Activated CD4-positive, alpha-beta T cell treated with anti-CD3 and anti-CD28 coated beads, Interleukin-2, amount 10 ng/mL, durations not matched to agents 7 days and 5 days (primary cell): ENCODE measurements at regions not wholly inside any gene's neighbourhood (a gene's known extent, or its start where the extent isn't known, plus 50 kb on each side); places are given as distances from the start of the nearest gene placed in this dataset.

ENCODE experiments used
- CTCF ChIA-PET: fragments of 350-600 bp; sonication (Branson Sonifier 250); formaldehyde crosslinking; loops from one replicate; lab custom pipeline; 2021; ENCODE audit warnings: antibody characterized with exemption; lab: Charles Lee
- POLR2A ChIA-PET: fragments of 350-600 bp; sonication (Branson Sonifier 250); formaldehyde crosslinking; loops from one replicate; lab custom pipeline; 2021; ENCODE audit warnings: antibody characterized with exemption; lab: Charles Lee
- DNase-seq: peaks from one replicate; pipeline ENCODE4 v3.0.0-alpha.2; 2020
- H3K27ac Mint-ChIP-seq: one replicate; pipeline ENCODE4 v1.8.0; 2021; ENCODE audit warnings: mild to moderate bottlenecking, moderate library complexity, mixed read lengths
- H3K27me3 Mint-ChIP-seq: one replicate; pipeline ENCODE4 v1.8.0; 2021; ENCODE audit warnings: mixed read lengths
- H3K36me3 Mint-ChIP-seq: one replicate; pipeline ENCODE4 v1.8.0; 2021; ENCODE audit warnings: low read depth, mixed read lengths
- H3K4me1 Mint-ChIP-seq: one replicate; pipeline ENCODE4 v1.8.0; 2021; ENCODE audit warnings: mixed read lengths
- H3K4me3 Mint-ChIP-seq: one replicate; pipeline ENCODE4 v1.8.0; 2021; ENCODE audit warnings: mild to moderate bottlenecking, moderate library complexity, mixed read lengths
- H3K9me3 Mint-ChIP-seq: one replicate; pipeline ENCODE4 v1.8.0; 2021; ENCODE audit warnings: mixed read lengths

DNA sequence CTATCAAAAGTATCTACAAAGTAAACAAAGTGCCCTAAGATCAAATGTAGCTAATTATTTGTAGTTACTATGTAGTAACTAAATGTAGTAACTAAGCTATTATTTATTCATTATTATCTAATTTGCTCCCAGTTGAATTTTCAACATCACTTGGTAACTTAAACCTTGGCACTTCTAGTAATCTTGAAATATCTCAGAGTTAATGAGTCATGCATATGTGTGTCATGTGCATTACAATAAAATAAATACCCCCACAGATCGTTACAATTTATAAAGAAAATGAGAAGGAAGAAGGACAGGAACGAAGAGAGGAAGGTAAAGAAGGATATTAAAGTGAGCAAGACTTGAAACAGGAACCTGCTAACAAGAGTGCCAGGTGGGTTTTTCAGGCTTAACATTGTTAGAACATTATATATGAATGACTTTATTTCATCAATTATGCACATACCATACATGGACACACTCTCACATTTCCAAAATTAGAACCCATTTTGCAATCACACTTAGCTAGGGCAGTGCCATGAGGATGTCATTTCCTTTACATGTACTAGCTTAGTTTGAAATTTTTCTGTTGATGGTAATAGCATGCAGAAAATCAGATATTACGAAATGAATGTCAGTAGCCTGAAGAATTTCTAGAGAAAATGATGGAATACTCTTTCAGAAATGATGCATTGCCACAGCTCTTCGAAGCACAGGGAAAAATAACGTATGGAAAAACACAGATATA is 1670.4 kb upstream of the AGA start:
- Mint-ChIP-seq H3K36me3 (no peaks in the 10 kb centered on the region), H3K9me3 (peaks cover 6% of the 10 kb centered on the region), H3K27me3 (no peaks in the 10 kb centered on the region), H3K27ac (no peak overlapping the region), H3K4me3 (no peak overlapping the region), H3K4me1 (no peaks in the 10 kb centered on the region)
- ChIA-PET POLR2A (no interaction called here), CTCF (no interaction called here)
- no peak for DNase-seq

DNA sequence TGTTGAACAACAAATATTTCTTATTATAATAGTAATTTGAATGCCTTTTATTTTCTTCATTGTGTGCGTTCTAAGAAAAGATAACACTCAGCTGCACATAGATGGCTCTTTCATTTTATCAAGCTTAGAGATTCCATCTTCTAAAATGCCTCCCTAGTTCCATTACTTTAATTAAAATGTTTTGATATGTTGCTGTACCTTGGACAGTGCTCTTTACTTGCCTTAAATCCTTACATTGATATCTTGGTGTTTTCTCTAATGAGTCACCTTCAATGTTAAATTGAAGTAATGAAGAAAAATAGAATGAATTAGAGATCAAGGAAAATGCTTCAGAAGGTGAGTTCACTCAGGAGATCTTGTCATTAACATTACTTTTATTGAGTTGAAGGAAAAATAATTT is 1672.4 kb upstream of the AGA start:
- POLR2A ChIA-PET = no interaction called here
- H3K4me1 Mint-ChIP-seq = no peaks in the 10 kb centered on the region
- no peaks in the 10 kb centered on the region for H3K36me3 Mint-ChIP-seq
- CTCF ChIA-PET = no interaction called here
- H3K4me3 Mint-ChIP-seq = no peak overlapping the region
- H3K9me3 Mint-ChIP-seq = peaks cover 6% of the 10 kb centered on the region
- DNase-seq = no peak
- no peaks in the 10 kb centered on the region for H3K27me3 Mint-ChIP-seq
- H3K27ac Mint-ChIP-seq = no peak overlapping the region

DNA sequence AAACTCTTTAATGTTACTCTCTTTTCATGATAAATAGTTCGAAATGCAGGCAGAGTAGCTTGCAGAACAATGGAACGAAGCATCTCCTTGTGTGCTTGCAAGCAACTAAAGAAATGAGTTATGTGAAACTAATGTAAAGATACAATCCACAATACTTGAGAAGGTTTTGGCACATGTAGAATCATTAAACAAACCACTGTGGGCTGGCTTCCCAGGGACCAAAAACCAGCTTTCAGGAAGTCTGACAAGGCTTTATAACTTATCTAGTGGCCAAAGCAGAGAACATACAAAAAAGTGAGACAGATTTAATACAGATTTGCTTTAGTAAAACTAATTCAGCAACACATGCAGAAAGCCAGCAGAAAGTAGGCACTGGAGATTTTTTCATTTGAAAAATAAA is 1673.8 kb upstream of the AGA start:
- no peaks in the 10 kb centered on the region for H3K36me3 Mint-ChIP-seq
- H3K4me1 Mint-ChIP-seq = no peaks in the 10 kb centered on the region
- ChIA-PET CTCF (no interaction called here), POLR2A (no interaction called here)
- no peak for DNase-seq
- H3K9me3 Mint-ChIP-seq = peaks cover 4% of the 10 kb centered on the region
- H3K27ac Mint-ChIP-seq = no peak overlapping the region
- H3K4me3 Mint-ChIP-seq = no peak overlapping the region
- H3K27me3 Mint-ChIP-seq = no peaks in the 10 kb centered on the region

DNA sequence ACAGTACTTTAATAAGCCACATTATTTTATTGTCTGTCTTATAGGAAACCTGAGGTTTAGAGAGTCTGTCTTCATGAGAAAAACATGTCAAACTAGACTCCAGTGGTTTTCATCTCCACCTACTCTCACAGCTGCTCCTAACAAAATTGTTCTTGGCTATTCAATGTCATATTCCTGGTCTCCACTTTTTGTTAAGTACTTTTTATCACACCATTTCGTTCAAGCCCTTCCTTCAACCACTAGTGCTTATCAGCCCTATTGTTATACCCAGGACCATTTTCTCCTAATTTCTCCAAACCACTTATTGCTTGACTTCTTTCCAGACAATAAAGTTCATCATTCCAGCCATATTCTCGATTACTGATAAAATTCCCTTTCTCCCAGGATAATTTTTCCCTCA is 1674.3 kb upstream of the AGA start:
- no peak overlapping the region for H3K27ac Mint-ChIP-seq
- POLR2A ChIA-PET = no interaction called here

DNA sequence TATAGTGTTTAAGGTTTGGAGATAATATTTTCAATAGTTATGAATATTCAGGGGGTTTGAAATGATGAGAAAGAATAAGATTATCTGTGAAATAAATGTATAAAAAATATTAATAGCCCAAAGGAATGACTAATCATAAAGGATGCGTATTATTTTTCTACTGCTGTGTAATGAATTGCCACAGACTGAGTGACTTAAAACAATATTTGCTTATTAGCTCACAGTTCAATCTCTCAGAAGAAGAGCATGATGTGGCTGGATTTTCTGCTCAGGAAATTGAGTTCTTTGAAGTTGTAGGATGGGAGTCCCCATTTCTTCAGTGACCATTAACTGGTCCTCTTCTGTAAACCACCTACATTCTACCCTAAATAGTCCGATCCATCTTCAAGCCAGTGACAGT is 1680.8 kb upstream of the AGA start:
- ChIA-PET CTCF (no interaction called here), POLR2A (no interaction called here)
- Mint-ChIP-seq H3K9me3 (peaks cover 5% of the 10 kb centered on the region), H3K4me3 (no peak overlapping the region), H3K27me3 (no peaks in the 10 kb centered on the region), H3K36me3 (no peaks in the 10 kb centered on the region), H3K4me1 (no peaks in the 10 kb centered on the region), H3K27ac (no peak overlapping the region)
- DNase-seq = no peak

More for the DNA sequence above, 1674.3 kb upstream of the AGA start:
- peaks cover 3% of the 10 kb centered on the region for H3K9me3 Mint-ChIP-seq
- no peaks in the 10 kb centered on the region for H3K27me3 Mint-ChIP-seq
- no peak for DNase-seq
- no peak overlapping the region for H3K4me3 Mint-ChIP-seq
- no peaks in the 10 kb centered on the region for H3K4me1 Mint-ChIP-seq
- no peaks in the 10 kb centered on the region for H3K36me3 Mint-ChIP-seq
- CTCF ChIA-PET = no interaction called here

DNA sequence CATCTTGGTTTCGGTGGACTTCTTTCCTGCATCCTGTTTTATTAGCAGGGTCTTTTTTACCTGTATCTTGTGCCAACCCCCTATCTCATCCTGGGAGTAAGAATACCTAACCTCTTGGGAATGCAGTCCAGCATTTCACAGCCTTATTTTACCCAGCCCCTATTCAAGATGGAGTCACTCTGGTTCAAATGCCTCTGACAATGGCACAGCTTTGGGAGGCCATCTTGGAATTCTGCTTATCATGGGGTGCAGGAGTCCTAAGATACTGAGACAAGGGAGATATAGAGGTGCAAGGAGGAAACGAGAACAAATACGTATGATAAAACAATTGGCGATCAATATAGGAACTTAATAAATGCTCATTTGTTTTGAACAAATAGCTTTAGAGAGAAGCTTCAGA is 1682.2 kb upstream of the AGA start:
- H3K27ac Mint-ChIP-seq = no peak overlapping the region
- no peaks in the 10 kb centered on the region for H3K4me1 Mint-ChIP-seq
- CTCF ChIA-PET = interaction anchor here (0.6 kb wide), 1 partner anchor 27 kb away, joined by 3 read pairs; no protein-coding TSS in a partner anchor

DNA sequence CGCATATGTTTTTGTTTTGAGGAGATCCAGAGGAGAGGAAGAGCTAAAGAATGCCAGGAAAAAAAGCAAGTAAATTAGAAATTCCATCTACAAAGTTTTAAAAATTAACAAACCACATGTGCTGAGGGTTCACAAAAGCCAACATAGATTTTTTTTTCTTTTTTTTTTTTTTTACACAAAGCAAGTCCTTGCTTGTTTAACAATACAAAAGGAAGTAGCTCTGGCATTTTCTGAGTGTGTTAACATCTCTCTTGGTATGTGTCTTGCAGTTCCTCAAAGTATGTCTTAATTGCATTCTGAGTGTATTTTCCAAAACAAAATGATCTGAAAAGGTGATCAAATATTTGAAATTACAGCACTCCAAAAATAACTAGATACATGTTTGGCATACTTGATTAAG is 1682.7 kb upstream of the AGA start:
- Mint-ChIP-seq H3K9me3 (peaks cover 9% of the 10 kb centered on the region), H3K4me3 (no peak overlapping the region), H3K36me3 (no peaks in the 10 kb centered on the region), H3K4me1 (no peaks in the 10 kb centered on the region), H3K27me3 (no peaks in the 10 kb centered on the region), H3K27ac (no peak overlapping the region)
- no peak for DNase-seq
- POLR2A ChIA-PET = no interaction called here
- CTCF ChIA-PET = interaction anchor here (0.6 kb wide), 1 partner anchor 27 kb away, joined by 3 read pairs; no protein-coding TSS in a partner anchor

More for the DNA sequence above, 1682.2 kb upstream of the AGA start:
- no peaks in the 10 kb centered on the region for H3K27me3 Mint-ChIP-seq
- POLR2A ChIA-PET = no interaction called here
- H3K36me3 Mint-ChIP-seq = no peaks in the 10 kb centered on the region
- DNase-seq = no peak
- H3K4me3 Mint-ChIP-seq = no peak overlapping the region
- peaks cover 9% of the 10 kb centered on the region for H3K9me3 Mint-ChIP-seq

DNA sequence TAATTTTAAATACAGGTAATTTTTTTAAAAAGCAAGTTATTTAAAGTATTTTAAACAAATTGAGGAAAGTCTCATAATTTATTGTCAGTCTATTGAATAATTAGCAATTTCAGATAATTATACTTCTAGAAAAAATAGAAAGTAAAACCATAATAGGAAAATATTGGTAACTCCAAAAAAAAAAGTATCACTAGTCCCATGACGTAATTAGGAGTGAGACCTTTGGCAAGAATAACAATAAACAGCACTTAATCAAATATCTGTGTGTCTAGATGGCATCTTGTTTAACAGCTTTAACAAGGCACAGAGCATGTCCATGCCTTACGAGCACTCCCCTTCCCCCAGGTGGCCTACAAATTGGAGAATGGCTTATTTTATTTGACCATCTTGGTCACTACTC is 1683.6 kb upstream of the AGA start:
- no peak overlapping the region for H3K4me3 Mint-ChIP-seq
- H3K36me3 Mint-ChIP-seq = no peaks in the 10 kb centered on the region
- ChIA-PET POLR2A (no interaction called here), CTCF (no interaction called here)
- no peaks in the 10 kb centered on the region for H3K27me3 Mint-ChIP-seq
- no peak for DNase-seq
- H3K9me3 Mint-ChIP-seq = peaks cover 9% of the 10 kb centered on the region
- H3K4me1 Mint-ChIP-seq = no peaks in the 10 kb centered on the region
- no peak overlapping the region for H3K27ac Mint-ChIP-seq

DNA sequence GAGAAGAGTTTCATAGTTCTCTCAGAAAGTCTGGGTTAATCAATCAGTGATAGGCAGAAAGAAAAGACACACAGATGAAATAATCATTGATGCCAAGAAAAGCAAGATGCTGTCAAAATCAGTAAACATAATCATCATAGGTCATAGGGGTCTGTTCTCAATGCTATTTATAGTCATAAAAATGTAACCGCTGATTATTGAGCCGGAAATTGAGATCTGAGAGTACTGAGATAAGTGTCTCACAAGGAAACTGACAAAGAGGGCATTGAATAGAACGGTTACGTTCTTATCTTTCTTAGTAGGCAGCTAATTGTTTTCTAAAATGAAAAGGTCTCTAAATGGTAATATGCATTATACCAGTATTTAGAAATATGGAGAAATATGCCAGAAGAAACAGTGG is 1686.1 kb upstream of the AGA start:
- DNase-seq = no peak
- Mint-ChIP-seq H3K4me3 (no peak overlapping the region), H3K9me3 (peaks cover 11% of the 10 kb centered on the region), H3K4me1 (no peaks in the 10 kb centered on the region), H3K27ac (no peak overlapping the region), H3K36me3 (no peaks in the 10 kb centered on the region), H3K27me3 (no peaks in the 10 kb centered on the region)
- CTCF ChIA-PET = no interaction called here
- POLR2A ChIA-PET = no interaction called here

DNA sequence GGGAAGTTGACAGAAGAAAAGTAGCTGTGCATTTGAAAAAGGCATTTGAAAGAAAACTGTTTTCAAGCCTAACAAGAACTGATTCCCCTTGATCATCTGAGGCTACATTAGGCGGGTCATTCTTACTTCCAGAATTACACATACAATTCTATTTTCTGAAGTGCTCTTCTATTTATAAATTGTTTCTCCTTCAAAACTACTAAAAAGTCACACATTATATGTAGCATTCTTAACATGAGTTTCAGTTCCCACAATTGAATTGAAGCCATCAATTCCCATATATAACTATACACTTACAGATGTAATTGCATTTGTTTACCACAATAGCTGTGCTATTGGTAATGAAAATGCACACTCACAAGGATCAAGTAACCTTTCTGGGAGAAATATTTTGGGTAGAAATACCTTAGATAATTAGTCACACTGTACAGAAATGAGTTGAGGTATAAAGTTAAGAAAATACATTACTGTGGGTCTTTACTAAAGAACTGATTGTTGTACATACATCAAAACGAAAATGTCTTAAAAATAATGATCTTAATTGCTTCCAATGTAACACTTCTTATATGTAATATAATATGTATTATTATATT is 1688.0 kb upstream of the AGA start:
- POLR2A ChIA-PET = no interaction called here
- CTCF ChIA-PET = no interaction called here
- Mint-ChIP-seq H3K27me3 (no peaks in the 10 kb centered on the region), H3K36me3 (no peaks in the 10 kb centered on the region), H3K9me3 (peaks cover 7% of the 10 kb centered on the region), H3K4me1 (no peaks in the 10 kb centered on the region), H3K4me3 (no peak overlapping the region), H3K27ac (no peak overlapping the region)
- no peak for DNase-seq

DNA sequence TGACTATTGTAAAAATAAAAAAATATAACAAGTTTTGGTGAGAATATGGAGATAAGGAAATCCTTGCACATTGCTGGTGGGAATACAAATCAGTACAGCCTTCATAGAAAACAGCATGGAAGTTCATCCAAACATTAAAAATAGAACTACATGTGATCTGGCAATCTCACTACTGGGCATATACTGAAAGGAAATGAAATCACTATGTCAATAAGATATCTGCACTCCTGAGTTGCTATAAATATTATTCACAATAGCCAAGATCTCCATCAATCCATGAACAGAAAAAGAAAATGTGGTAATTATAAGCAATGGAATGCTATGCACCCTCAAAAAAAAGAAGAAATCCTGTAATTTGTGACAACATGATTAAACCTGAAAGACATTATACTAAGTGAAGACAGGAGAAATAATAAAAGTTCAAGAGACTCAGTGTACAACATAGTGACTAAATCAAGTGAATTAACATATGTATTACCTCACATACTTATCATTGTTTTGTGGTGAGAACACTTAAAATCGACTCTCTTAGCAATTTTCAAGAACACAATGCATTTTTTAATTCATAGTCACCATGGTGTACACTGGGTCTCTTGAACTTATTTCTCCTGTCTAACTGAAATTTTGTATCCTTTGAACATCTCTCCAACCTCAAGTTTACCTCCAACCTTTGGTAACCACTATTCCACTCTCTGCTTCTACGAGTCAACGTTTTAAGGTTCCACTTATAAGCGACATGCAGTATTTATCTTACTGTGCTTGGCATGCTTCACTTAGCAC is 1703.7 kb upstream of the AGA start:
- peaks cover 14% of the 10 kb centered on the region for H3K9me3 Mint-ChIP-seq
- CTCF ChIA-PET = no interaction called here

DNA sequence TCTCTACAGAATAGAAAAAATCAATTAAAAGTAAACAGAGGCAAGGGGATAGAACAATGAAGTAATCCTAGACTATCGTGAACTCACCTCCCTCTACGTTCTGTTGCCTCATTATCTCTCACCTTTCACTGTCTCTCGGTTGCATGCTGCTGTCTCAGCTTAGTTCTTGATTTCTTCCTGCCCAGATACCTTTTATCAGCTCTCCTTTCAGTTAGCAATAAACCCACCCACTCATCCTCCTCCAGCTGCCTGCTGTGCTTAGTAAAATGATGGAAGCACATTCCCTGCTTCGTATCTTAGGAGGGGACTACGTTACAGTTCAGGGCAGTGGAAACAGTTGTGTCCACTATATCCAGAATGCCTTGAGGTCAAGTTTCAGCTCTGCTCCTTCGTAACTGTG is 1709.5 kb upstream of the AGA start:
- no peaks in the 10 kb centered on the region for H3K27me3 Mint-ChIP-seq
- no peak overlapping the region for H3K27ac Mint-ChIP-seq
- H3K9me3 Mint-ChIP-seq = peaks cover 12% of the 10 kb centered on the region
- ChIA-PET POLR2A (no interaction called here), CTCF (no interaction called here)
- no peaks in the 10 kb centered on the region for H3K4me1 Mint-ChIP-seq
- no peak for DNase-seq
- no peak overlapping the region for H3K4me3 Mint-ChIP-seq
- no peaks in the 10 kb centered on the region for H3K36me3 Mint-ChIP-seq

More for the DNA sequence above, 1703.7 kb upstream of the AGA start:
- no peak for DNase-seq
- Mint-ChIP-seq H3K4me3 (no peak overlapping the region), H3K4me1 (no peaks in the 10 kb centered on the region), H3K27me3 (no peaks in the 10 kb centered on the region), H3K27ac (no peak overlapping the region), H3K36me3 (no peaks in the 10 kb centered on the region)
- POLR2A ChIA-PET = no interaction called here

DNA sequence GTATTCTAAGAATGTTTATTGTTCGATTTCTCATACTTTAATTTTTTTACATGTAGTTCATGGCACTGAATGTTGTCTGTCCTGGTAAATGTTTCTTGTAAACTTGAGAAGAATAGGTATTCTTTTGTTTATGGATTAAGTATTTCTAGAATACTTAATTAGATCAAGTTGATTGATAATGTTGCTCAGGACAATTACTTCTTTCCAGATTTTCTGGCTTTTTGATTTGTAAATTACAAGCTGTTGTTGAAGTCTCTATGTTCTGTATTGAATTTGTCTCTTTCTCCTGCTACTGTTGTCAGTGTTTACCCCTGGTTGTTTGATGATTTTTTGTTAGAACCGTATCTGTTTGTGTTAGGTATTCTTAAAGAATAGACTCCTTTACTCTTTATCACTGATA is 1720.9 kb upstream of the AGA start:
- no peak for DNase-seq
- Mint-ChIP-seq H3K9me3 (peaks cover 15% of the 10 kb centered on the region), H3K4me1 (no peaks in the 10 kb centered on the region), H3K27me3 (no peaks in the 10 kb centered on the region), H3K36me3 (no peaks in the 10 kb centered on the region), H3K4me3 (no peak overlapping the region), H3K27ac (no peak overlapping the region)
- ChIA-PET CTCF (no interaction called here), POLR2A (no interaction called here)
